ENCODE measurements at regions not wholly inside any gene's neighbourhood (a gene's known extent, or its start where the extent isn't known, plus 50 kb on each side); places are given as distances from the start of the nearest gene placed in this dataset.

- H3K4me2 ChIP-seq (ENCODE audit: low read length), result no peak overlapping the region
- no peaks in the 10 kb centered on the region for H3K79me2 ChIP-seq (ENCODE audit: insufficient read depth, low read length)
- CTCF ChIA-PET, result no interaction called here
- H3K36me3 ChIP-seq (ENCODE audit: control insufficient read depth in 1 of 2, insufficient read depth in 2 of 2, low read length in 2 of 2), result no peaks in the 10 kb centered on the region
- H3K4me3 ChIP-seq (replicated peaks in 1 of 2; ENCODE audit: low read depth in 1 of 2, low read length in 2 of 2), result no peak overlapping the region
- intact Hi-C loops (cut with micrococcal nuclease), result no loop called here
- RAD21 ChIA-PET (ENCODE audit: low non-redundant PET in 1 of 2, low total read pairs in 2 of 2, uncharacterized antibody in 2 of 2, unreplicated experiment in 2 of 2), result no interaction called here
- DNase-seq (ENCODE audit: low read depth, low spot score), result no peak
- H3K9me2 ChIP-seq (ENCODE audit: insufficient read depth), result no peaks in the 10 kb centered on the region
- H3K27ac ChIP-seq (ENCODE audit: low read depth, low read length), result no peak overlapping the region
- no peak for TF ChIP-seq FOSL1 (IDR thresholded peaks at IDR 0.05; ENCODE audit: low read depth)
- TF ChIP-seq JUND (IDR thresholded peaks at IDR 0.05), result no peak
- TF ChIP-seq SP1 (IDR thresholded peaks at IDR 0.05; ENCODE audit: low read depth), result no peak
- TF ChIP-seq ELF1 (IDR thresholded peaks at IDR 0.05; ENCODE audit: borderline replicate concordance, low read depth), result no peak
- TF ChIP-seq POLR2AphosphoS5 (IDR thresholded peaks at IDR 0.05; ENCODE audit: low read depth, low read length), result no peak
- no peak for TF ChIP-seq POLR2A (IDR thresholded peaks at IDR 0.05; ENCODE audit: borderline replicate concordance, extremely low read depth, insufficient read depth, insufficient read length)
- no peak for TF ChIP-seq EZH2phosphoT487 (IDR thresholded peaks at IDR 0.05; ENCODE audit: borderline replicate concordance)
- TF ChIP-seq ZFX (IDR thresholded peaks at IDR 0.05), result no peak
- TF ChIP-seq TCF7L2 (IDR thresholded peaks at IDR 0.05; ENCODE audit: borderline replicate concordance, extremely low read depth, insufficient read depth, insufficient read length), result no peak
- no peak for TF ChIP-seq SIN3A (IDR thresholded peaks at IDR 0.05; ENCODE audit: low read depth)
- no peak for TF ChIP-seq ZBTB33 (IDR thresholded peaks at IDR 0.05; ENCODE audit: extremely low read depth, insufficient replicate concordance, low read length)
- TF ChIP-seq ZNF274 (IDR thresholded peaks at IDR 0.05; ENCODE audit: low read depth, low read length), result no peak
- no peak for TF ChIP-seq REST (IDR thresholded peaks at IDR 0.05; ENCODE audit: low read depth)
- TF ChIP-seq CTCF (IDR thresholded peaks at IDR 0.05 in 2 of 3, conservative IDR thresholded peaks at IDR 0.05 in 1 of 3; ENCODE audit: borderline replicate concordance in 1 of 3, insufficient read depth in 1 of 3, low read depth in 2 of 3, low read length in 2 of 3), result no peak
- TF ChIP-seq CBX3 (IDR thresholded peaks at IDR 0.05; ENCODE audit: low read depth), result no peak
- TF ChIP-seq YY1 (IDR thresholded peaks at IDR 0.05; ENCODE audit: extremely low read depth, insufficient replicate concordance, low read depth, low read length), result no peak
- no peak for TF ChIP-seq ATF3 (IDR thresholded peaks at IDR 0.05)
- TF ChIP-seq MAX (IDR thresholded peaks at IDR 0.05), result no peak
- no peak for TF ChIP-seq SRF (IDR thresholded peaks at IDR 0.05; ENCODE audit: low read depth)
- H3K9me3 ChIP-seq (ENCODE audit: control insufficient read depth in 1 of 2, insufficient read depth in 1 of 2, low read depth in 1 of 2, low read length in 2 of 2), result no peaks in the 10 kb centered on the region
- H2AFZ ChIP-seq (ENCODE audit: low read depth, low read length, poor library complexity, severe bottlenecking), result no peak overlapping the region
- H4K20me1 ChIP-seq (ENCODE audit: insufficient read depth), result no peaks in the 10 kb centered on the region
- H3K9ac ChIP-seq (ENCODE audit: low read length), result no peak overlapping the region
- H3K4me1 ChIP-seq (ENCODE audit: control insufficient read depth in 1 of 2, insufficient read depth in 2 of 2, low read length in 2 of 2), result no peaks in the 10 kb centered on the region
- POLR2A ChIA-PET, result no interaction called here
- H3K27me3 ChIP-seq (ENCODE audit: insufficient read depth, low read length), result peaks cover 29% of the 10 kb centered on the region
- ATAC-seq, result no peak
- BruUV-seq (replicated peaks), result no TSS peak
Measured at GRCh38 chr14:22118899-22119477, 445.4 kb upstream of the OR4E1 start.
